Urinary bladder (tissue), 3 donors: ENCODE measurements at regions not wholly inside any gene's neighbourhood (a gene's known extent, or its start where the extent isn't known, plus 50 kb on each side); places are given as distances from the start of the nearest gene placed in this dataset.

Experiments
- DNase-seq: peaks from one replicate; pipeline ENCODE4 v3.0.0-alpha.2; 2015; ENCODE audit errors: extremely low spot score
- H3K27ac ChIP-seq: one replicate; pipeline ENCODE4 v1.5.1; 2013; ENCODE audit warnings: low read depth, mild to moderate bottlenecking, moderate library complexity
- H3K36me3 ChIP-seq: one replicate; pipeline ENCODE4 v1.6.1; 2013; ENCODE audit warnings: mild to moderate bottlenecking, moderate library complexity; ENCODE audit not compliant: insufficient read depth
- H3K4me1 ChIP-seq: one replicate; pipeline ENCODE4 v1.6.1; 2013; ENCODE audit warnings: mild to moderate bottlenecking, moderate library complexity; ENCODE audit not compliant: insufficient read depth
- H3K4me3 ChIP-seq: one replicate; pipeline ENCODE4 v1.5.1; 2013; ENCODE audit warnings: low read depth, low read length
- WGBS: extraction: QIAGEN DNeasy Blood & Tissue Kit; methylation state at CpG from one replicate; pipeline ENCODE4 v1.1.7; 2013; 5-methylcytosine and 5-hydroxymethylcytosine counted together
- donor health status: healthy with polysubstance abuse.
- donor health status: healthy.

DNA sequence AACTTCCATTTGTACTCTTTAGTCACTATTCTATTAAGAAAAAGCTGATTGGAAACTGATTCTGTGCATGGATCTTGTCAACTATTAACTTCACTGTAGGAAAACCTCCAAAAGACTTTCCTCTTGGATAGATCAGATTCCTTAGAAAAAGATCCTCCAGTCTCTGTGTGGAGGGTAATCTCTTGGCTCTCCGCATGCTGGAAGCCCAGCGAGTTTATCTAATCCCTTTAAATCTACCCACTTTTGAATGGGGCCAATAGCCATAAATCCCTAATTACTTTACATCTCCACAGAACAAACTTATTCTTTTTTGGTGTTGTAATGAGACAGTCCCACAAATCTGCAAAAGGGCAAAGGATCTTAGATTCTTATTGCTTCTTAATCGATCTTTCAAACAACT lies 1206.4 kb upstream of the ADGRL4 start:
- DNase-seq, result no peak
- H3K27ac ChIP-seq, result no peak overlapping the region
- no peaks in the 10 kb centered on the region for H3K36me3 ChIP-seq
- no peaks in the 10 kb centered on the region for H3K4me1 ChIP-seq
- no peak overlapping the region for H3K4me3 ChIP-seq
- 41% methylated on average over 3 of the region's 3 CpGs for WGBS

- Histone ChIP-seq H3K4me3 (no peak overlapping the region), H3K4me1 (no peaks in the 10 kb centered on the region), H3K36me3 (no peaks in the 10 kb centered on the region), H3K27ac (no peak overlapping the region)
- DNase-seq, result no peak
- 28% methylated on average over 8 of the region's 8 CpGs for WGBS
Measured at GRCh38 chr1:80211691-80212380, 1205.3 kb upstream of the ADGRL4 start.

GRCh38 chr1:80202118-80202517 lies 1195.6 kb upstream of the ADGRL4 start:
- Histone ChIP-seq H3K4me3 (no peak overlapping the region), H3K4me1 (no peaks in the 10 kb centered on the region), H3K27ac (no peak overlapping the region), H3K36me3 (no peaks in the 10 kb centered on the region)
- DNase-seq, result no peak
- 78% methylated on average over 4 of the region's 4 CpGs for WGBS

DNA sequence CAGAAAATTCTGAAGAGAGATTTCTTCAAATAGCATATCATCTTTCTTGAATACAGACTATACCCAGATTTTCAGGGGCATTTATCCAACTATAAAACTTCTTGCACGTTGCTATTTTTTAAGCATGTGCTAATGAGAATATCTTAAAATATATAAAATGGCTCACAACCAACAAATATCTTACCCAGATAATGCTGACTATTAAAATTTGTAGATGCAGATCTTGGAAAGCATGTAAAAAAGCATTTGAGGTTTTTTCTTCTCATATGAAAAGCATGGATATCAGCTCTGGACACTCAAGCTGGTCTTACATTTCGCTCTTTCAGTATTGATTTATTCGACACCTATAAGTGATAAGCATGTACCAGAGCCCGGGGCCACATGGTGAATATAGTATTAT lies 1187.7 kb upstream of the ADGRL4 start:
- 89% methylated on average over 4 of the region's 4 CpGs for WGBS
- H3K36me3 ChIP-seq, result no peaks in the 10 kb centered on the region

GRCh38 chr1:80181418-80181817 lies 1174.9 kb upstream of the ADGRL4 start:
- no peak for DNase-seq
- H3K4me3 ChIP-seq, result no peak overlapping the region
- H3K27ac ChIP-seq, result no peak overlapping the region
- H3K36me3 ChIP-seq, result no peaks in the 10 kb centered on the region
- no peaks in the 10 kb centered on the region for H3K4me1 ChIP-seq

More for the DNA sequence above, 1187.7 kb upstream of the ADGRL4 start:
- H3K27ac ChIP-seq, result no peak overlapping the region
- no peak overlapping the region for H3K4me3 ChIP-seq
- H3K4me1 ChIP-seq, result no peaks in the 10 kb centered on the region
- no peak for DNase-seq

- no peaks in the 10 kb centered on the region for H3K4me1 ChIP-seq
- no peak overlapping the region for H3K27ac ChIP-seq
- H3K36me3 ChIP-seq, result no peaks in the 10 kb centered on the region
- no peak overlapping the region for H3K4me3 ChIP-seq
- 71% methylated on average over 4 of the region's 4 CpGs for WGBS
- DNase-seq, result no peak
Measured at GRCh38 chr1:80171631-80172030, 1165.1 kb upstream of the ADGRL4 start.

DNA sequence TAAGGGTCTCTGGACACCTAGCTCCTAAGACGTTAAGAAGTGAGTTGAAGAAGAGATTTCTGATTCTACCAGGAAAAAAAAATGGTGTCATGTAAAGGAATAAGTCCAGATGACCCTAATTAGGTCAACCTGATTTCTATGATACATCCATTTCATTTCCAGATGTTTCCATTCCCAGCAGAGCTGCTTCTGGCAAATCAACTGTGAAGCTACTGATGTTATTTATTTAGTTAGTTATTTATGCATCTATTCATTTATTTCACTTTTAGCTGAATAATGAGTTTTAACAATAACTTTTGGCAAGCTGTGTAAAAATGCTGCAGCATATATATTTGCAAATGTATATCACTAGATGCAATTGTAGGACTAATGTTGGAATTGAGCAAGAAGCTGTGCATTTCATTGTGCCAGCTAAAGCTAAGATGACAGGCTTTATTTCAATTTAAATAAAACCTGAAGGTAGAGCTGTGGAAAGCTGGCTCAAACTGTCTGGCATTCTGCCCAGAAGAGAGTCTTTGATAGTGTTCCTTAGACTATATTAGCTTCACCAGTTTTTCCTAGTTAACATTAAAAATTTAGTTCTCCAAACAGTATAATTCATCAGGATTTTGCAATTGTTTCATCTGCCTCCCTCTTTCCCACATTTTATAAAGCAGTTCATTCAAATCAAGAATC lies 1164.4 kb upstream of the ADGRL4 start:
- no peaks in the 10 kb centered on the region for H3K36me3 ChIP-seq
- H3K27ac ChIP-seq, result no peak overlapping the region
- no peaks in the 10 kb centered on the region for H3K4me1 ChIP-seq
- no peak overlapping the region for H3K4me3 ChIP-seq
- 55% methylated on average over 1 of the region's 1 CpG for WGBS
- DNase-seq, result peak; percentile 10

- no peak overlapping the region for H3K27ac ChIP-seq
- no peaks in the 10 kb centered on the region for H3K36me3 ChIP-seq
Measured at GRCh38 chr1:80164150-80164549, 1157.6 kb upstream of the ADGRL4 start.

DNA sequence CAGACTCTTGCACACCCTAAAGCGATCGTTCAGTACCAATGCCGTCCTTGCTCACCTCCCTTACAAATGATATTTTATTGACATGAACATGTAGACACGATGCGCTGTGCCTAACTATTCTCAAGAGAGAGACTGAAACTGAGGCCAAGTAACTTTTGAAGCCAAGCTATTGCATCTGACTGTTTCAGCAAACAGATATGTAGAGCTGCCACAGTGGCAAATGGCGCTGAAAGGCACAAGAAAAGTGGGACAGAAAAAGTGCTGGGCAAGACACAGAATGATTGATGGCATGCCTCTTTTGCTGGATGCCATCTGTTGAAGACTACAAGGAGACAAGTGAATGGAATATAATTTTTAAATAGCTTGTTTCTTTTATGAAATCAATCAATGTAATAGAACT lies 1157.2 kb upstream of the ADGRL4 start:
- H3K4me1 ChIP-seq, result no peaks in the 10 kb centered on the region
- no peaks in the 10 kb centered on the region for H3K36me3 ChIP-seq
- no peak overlapping the region for H3K27ac ChIP-seq
- DNase-seq, result no peak
- H3K4me3 ChIP-seq, result no peak overlapping the region
- WGBS, result 97% methylated on average over 6 of the region's 6 CpGs

More at GRCh38 chr1:80164150-80164549, 1157.6 kb upstream of the ADGRL4 start:
- DNase-seq, result no peak
- Histone ChIP-seq H3K4me3 (no peak overlapping the region), H3K4me1 (no peaks in the 10 kb centered on the region)

GRCh38 chr1:80158771-80159170 lies 1152.2 kb upstream of the ADGRL4 start:
- 84% methylated on average over 2 of the region's 2 CpGs for WGBS
- DNase-seq, result no peak

DNA sequence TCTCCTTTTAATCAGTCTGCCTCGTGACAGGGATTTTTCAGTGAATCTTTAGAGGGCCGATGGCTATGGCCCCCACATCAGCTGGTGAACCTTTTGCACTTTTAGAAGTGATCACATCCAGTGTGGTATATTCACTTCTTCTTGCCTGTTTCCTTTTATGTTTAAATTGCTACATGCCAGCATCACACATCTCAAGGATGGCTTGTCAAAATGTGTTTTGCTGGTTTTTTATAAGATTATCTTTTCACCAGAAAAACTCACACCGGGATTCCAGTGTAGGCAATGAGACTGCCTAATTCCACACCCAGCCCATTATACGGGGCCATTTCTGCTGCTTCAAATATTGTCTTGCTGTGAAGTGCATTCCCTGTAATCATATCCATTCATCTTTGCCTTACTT lies 1151.7 kb upstream of the ADGRL4 start:
- Histone ChIP-seq H3K4me3 (no peak overlapping the region), H3K4me1 (no peaks in the 10 kb centered on the region), H3K36me3 (no peaks in the 10 kb centered on the region), H3K27ac (no peak overlapping the region)
- WGBS, result 94% methylated on average over 4 of the region's 4 CpGs
- no peak for DNase-seq

More at GRCh38 chr1:80158771-80159170, 1152.2 kb upstream of the ADGRL4 start:
- Histone ChIP-seq H3K4me3 (no peak overlapping the region), H3K27ac (no peak overlapping the region), H3K36me3 (no peaks in the 10 kb centered on the region), H3K4me1 (no peaks in the 10 kb centered on the region)

DNA sequence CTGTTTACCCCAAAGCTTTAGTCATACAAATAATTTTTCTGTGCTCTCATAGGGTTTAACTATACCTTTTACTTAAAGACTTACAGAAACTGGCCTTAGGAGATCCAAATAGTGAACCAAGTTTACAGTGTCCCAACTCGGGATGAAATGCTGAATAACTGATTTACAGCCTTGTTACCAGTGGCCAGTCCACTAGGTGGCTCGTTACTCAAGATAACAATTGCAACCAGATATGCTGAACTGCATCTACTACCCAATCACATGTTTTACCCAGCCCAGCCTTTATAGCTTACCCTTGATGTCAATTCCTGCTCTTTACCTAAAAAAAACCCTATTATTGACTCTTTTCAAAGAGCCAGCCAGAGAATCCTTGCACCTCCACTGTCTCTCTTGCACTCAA lies 1148.8 kb upstream of the ADGRL4 start:
- WGBS, result 23% methylated on average over 2 of the region's 2 CpGs
- H3K36me3 ChIP-seq, result no peaks in the 10 kb centered on the region
- H3K27ac ChIP-seq, result no peak overlapping the region
- no peak for DNase-seq
- no peak overlapping the region for H3K4me3 ChIP-seq
- H3K4me1 ChIP-seq, result no peaks in the 10 kb centered on the region

DNA sequence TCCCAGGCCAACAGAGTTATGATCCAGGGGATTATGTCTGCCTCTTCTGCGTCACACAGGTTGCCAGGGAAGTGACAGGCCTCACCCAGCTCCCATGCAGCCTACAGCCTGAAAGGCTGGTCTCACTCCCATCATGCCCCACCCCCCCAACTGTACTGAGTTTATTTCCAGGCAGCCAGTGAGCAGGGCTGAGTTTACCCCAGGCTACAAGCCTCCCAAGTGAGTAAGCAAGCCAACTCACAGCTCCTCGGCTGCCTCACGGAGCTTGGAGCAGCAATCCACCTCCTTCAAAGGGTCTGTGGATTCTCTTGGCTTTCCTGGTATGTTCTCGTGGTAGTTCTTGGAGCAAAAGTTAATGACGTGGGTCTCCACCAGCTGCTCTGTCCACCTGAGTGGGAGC lies 1147.6 kb upstream of the ADGRL4 start:
- Histone ChIP-seq H3K4me3 (no peak overlapping the region), H3K27ac (no peak overlapping the region), H3K36me3 (no peaks in the 10 kb centered on the region), H3K4me1 (no peaks in the 10 kb centered on the region)
- DNase-seq, result no peak
- 88% methylated on average over 5 of the region's 5 CpGs for WGBS

DNA sequence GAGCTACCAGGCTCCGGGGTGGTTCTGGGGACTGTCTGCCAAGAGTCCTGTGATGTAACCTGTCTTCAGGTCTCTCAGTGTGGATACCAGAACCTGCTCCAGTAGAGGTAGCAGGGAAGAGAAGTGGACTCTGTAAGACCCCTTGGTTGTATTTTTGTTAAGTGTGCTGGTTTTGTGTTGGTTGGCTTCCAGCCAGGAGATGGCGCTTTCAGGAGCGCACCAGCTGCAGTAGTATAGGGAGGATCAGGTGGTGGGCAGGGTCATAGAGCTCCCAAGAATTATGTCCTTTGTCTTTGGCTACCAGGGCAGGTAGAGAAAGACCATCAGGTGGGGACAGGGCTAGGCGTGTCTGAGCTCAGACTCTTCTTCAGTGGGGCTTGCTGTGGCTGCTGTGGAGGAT lies 1147.2 kb upstream of the ADGRL4 start:
- Histone ChIP-seq H3K27ac (no peak overlapping the region), H3K36me3 (no peaks in the 10 kb centered on the region), H3K4me1 (no peaks in the 10 kb centered on the region), H3K4me3 (no peak overlapping the region)
- WGBS, result 96% methylated on average over 4 of the region's 4 CpGs
- DNase-seq, result no peak
